ENCODE measurements at regions not wholly inside any gene's neighbourhood (a gene's known extent, or its start where the extent isn't known, plus 50 kb on each side); places are given as distances from the start of the nearest gene placed in this dataset.

DNA sequence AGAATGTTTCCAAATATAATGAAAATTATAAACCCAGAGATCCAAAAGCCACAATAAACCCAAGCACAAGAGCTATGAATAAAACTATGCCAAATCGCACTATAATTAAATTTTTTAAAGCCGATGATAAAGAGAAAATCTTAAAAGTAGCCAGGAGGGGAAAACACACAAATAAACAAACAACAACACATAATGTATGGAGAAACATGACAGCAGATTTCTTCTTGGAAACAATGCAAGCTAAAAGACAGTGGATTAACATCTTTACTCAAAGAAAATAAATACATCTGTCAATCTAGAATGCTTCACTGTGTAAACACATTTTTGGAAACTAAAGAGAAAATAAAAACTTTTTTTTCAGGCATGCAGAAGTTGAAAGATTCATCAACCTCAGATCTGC is 53.0 kb upstream of the SMOX start:
- intact Hi-C loops (cut with DNase I, micrococcal nuclease): no loop called here
- DNase-seq: no peak
- ATAC-seq: no peak

DNA sequence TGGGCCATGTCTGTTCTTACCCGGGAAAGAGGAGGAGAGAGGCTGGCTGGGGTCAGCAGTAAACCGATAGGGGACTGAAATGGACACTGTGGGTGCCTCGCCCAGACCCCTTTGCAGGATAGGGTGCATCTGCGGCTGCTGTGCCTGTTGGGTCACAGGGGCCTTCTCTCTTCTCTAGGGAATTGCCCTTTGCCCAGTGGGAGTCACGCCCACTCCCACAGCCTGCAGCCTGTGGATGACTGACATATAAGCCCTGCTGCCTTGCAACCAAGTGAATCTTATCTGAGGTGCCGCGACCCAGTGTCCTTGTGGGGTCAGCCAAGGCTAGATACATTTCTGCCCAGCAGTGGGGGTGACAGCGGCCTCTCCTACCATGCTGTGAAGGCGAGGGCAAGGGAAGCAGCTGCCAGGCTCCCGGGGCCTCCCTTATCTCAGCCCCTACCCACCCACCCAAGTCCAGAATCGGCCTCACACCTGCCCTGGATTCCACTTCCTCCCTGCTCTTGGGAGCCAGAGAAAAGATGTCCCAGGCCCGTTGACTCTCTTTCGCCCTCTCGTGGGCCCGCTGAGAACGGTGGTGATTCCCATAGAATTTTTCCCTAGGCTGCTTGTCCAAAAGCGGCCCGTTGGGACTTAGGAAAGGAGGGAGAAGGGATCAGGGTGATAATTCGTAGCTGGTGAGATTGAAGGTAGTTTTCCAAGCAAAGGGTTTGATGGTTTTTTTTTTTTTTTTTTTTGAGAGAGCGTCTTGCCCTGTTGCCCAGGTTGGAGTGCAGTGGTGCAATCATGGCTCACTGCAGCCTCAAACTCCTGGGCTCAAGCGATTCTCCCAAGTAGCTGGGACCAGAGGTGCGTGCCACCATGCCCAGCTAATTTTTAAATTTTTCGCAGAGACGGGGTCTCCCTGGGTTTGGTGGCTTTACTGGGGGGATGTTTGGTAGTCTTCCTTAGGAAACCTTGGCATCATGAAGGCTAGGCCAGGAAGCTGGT is 56.8 kb upstream of the SMOX start:
- DNase-seq (peak in 1 of 2 donors; percentile 68), ATAC-seq (peak; percentile 78)
- intact Hi-C loops (cut with DNase I, micrococcal nuclease): no loop called here

DNA sequence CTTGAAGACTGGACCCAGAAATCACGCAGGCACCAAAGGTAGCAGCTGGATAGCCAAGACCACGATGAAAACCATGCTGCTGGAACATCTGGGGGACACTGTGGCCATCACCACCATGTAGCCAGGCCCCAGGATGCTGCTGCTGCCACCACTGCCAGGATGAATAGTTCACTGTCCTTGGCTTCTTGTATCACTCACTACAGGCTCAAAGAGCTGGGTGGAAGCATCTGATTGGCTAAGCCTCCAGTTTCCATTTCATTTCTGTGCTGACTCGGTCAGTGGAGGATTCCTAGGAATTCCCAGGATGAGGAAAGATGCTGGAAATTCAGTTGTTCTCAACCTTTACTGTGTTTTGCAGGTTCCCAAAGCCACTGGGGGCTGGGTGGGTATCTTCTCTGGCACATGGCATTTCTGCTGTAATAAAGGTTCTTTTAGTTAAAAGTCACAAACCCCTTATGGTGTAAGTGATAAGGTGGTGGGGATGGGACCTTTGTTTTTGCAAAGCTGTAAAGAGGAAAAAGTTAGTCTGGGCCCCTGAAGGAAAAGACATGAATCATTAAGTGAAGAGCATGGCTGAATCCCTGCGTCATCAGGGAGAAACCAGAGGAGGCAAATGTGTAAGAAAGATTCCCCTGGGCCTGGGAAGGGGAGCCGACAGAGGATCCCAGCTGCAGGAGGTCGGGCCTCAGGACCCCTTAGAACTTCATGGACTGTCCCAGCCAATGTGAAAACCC is 57.7 kb upstream of the SMOX start:
- DNase-seq: no peak
- intact Hi-C loops (cut with DNase I, micrococcal nuclease): no loop called here
- no peak for ATAC-seq

DNA sequence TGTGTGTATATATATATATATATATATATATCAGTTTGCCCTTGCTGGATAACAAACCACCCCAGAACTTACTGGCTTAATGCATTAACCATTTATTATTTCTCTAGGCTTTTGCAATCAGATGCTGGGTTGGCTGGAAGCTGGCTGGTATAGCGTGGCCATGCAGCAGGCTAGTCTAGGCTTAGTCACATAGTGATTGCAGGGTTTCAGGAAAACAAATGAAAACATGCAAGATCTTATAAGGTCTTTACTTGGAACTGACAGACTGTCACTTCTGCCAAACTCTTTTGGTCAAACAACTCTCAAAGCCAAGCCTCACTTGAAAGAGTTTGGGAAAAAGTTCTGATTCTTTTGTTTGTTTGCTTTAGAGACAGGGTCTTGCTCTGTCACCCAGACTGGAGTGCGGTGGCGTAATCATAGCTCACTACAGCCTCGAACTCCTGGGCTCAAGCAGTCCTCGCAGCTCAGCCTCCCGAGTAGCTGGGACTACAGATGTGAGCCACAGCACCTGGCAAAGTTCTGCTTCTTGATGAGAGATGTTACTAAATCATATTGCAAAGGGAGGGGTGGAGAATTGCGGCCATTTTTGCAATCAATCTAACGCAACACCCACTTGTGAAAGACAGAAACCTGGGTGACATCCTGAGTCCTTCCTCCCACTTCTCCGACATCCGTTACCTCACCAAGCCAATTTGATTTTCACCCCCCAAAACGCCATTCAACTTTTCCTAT is 58.7 kb upstream of the SMOX start:
- intact Hi-C loops (cut with DNase I, micrococcal nuclease): loop anchor here in 1 of 2 donors (10.0 kb wide), 1 partner anchor 205 kb away; the partner anchor contains the start of gene PANK2
- DNase-seq (no peak), ATAC-seq (no peak)

DNA sequence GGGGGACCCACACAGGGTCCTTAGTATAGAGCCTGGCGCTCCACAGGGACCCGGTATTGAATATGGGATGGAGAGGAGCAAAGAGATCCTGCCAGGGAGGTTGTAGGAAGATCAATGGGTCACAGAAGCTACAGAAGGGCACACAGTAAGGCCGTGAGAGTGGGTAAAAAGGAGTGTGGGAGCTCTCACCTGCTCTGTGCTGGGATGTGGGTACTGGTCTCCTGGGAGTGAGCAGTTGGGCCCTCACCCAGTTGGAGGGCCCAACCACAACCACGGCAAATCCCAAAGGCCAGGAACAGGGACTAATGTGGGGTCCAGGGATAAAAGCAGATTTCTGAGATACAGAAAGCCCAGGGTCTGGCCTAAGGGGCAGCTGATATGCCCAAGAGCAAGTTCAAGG is 59.9 kb upstream of the SMOX start:
- ATAC-seq: no peak
- intact Hi-C loops (cut with DNase I, micrococcal nuclease): loop anchor here in 1 of 2 donors (10.0 kb wide), 1 partner anchor 204 kb away; the partner anchor contains the start of gene PANK2
- DNase-seq: no peak

DNA sequence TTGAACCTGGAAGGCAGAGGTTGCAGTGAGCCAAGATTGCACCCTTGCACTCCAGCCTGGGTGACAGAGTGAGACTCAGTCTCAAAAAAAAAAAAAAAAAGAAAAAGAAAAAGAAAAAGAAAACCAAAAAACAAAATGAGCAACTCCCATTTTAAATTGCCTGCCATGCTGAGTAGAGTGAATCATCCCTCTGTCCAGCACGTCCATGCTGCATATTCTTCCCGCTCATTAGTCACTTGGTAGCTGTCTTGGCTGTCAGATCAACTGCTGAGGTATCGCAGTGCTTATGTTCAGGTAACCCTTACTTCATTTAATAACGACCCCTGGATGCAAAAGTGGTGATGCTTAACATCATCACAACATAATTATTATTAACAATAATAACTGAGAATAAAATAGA is 60.7 kb upstream of the SMOX start:
- DNase-seq (no peak), ATAC-seq (no peak)
- intact Hi-C loops (cut with DNase I, micrococcal nuclease): loop anchor here in 1 of 2 donors (10.0 kb wide), 1 partner anchor 203 kb away; the partner anchor contains the start of gene PANK2

DNA sequence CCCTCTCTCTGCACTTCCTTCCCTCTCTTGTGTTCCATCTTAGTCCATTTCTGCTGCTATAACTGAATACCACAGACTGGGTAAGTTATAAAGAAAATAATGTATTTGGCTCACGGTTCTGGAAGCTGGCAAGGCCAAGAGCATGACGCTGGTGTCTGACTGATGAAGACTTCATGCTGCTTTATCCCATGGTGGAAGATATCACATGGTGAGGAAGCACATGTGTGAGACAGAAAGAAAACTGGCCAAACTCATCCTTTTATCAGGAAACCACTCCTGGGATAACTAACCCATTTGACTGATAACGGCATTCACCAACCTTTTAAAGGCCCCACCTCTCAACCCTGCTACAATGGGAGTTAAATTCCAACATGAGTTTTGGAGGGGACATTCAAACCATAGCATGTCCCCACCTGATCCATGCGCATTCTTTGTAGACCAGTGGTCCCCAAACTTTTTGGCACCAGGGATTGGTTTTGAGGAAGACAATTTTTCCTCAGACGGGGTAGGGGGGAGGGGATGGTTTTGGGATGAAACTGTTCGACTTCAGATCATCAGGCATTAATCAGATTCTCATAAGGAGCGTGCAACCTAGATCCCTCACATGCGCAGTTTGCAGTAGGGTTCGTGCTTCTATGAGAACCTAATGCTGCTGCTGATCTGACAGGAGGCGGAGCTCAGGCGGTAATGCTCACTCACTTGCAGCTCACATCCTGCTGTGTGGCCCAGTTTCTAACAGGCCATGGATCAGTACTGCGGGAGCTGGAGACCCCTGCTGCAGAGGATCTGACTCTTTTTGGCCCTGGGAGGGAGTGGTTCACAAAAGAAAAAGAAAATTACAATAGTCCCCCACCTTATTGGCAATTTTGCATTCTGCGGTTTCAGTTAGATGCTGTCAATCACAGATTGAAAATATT is 61.6 kb upstream of the SMOX start:
- ATAC-seq (no peak), DNase-seq (no peak)
- intact Hi-C loops (cut with DNase I, micrococcal nuclease): loop anchor here in 1 of 2 donors (10.0 kb wide), 1 partner anchor 202 kb away; the partner anchor contains the start of gene PANK2

DNA sequence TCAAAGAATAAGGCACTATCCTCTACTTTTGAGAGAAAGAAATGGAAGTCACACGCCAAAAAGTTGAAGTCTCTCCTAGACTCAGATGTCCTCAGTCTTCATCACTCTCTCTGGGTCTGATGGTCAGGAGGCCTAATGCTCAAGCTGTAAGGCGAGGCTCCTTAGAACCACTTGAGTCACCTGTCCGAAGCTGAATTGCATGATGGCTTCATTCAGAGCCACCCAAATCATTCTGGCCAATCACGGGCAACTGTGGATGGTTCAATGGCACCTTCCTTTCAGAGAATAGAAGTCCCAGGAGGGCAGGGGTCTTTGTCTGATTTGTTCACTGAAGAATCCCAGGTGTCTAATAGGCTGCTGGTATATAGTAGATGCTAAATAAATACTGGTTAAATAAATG is 63.9 kb upstream of the SMOX start:
- intact Hi-C loops (cut with DNase I, micrococcal nuclease): loop anchor here in 1 of 2 donors (2.0 to 10.0 kb wide), 2 partner anchors 72 to 200 kb away; partner anchors contain the start of gene PANK2
- DNase-seq (no peak), ATAC-seq (no peak)

- intact Hi-C loops (cut with DNase I, micrococcal nuclease): loop anchor here in 1 of 2 donors (2.0 to 10.0 kb wide), 2 partner anchors 71 to 199 kb away; partner anchors contain the start of gene PANK2
- DNase-seq (no peak), ATAC-seq (no peak)
Observed at GRCh38 chr20:4084096-4084495, 64.5 kb upstream of the SMOX start.

DNA sequence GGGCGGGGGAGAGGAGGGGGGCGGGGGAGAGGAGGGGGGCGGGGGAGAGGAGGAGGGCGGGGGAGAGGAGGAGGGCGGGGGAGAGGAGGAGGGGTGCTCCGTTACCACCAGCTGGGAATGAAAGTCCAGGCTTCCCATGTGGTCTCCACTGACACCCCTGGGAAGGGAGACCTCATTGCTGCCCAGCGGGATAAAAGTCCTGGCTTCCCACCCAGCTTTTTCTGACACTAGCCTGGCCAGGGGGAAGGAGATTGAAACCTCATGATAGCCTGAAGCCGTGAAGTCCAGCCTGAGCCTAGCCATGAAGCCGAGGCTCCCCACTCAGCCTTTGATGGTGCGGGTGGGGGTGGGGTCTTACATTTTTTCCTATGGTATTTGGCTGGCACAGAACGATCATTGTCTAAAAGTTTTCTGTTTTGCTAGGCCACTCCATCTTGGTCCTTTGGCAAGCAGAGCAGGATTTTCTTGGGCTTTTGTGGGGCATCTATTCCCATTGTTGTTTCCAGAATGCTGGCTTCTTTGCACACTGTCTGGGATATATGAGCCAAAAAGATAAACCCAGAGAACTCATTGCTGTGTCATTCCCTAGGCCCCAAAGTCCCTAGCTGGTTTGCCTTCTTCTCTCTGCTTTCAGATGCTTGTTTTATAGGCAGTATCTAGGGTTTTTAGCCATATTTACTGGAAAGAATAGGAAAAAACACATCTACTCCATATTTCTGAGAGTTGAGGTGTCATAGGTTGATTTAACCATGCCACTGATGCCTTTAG is 65.3 kb upstream of the SMOX start:
- intact Hi-C loops (cut with DNase I, micrococcal nuclease): loop anchor here in 1 of 2 donors (10.0 kb wide), 1 partner anchor 198 kb away; the partner anchor contains the start of gene PANK2
- ATAC-seq: no peak
- no peak for DNase-seq

- intact Hi-C loops (cut with DNase I, micrococcal nuclease): loop anchor here in 1 of 2 donors (10.0 kb wide), 1 partner anchor 198 kb away; the partner anchor contains the start of gene PANK2
- ATAC-seq (no peak), DNase-seq (peak; percentile 24 to 60)
Observed at GRCh38 chr20:4082406-4083097, 66.1 kb upstream of the SMOX start.

- ATAC-seq: no peak
- intact Hi-C loops (cut with DNase I, micrococcal nuclease): loop anchor here in 1 of 2 donors (10.0 kb wide), 1 partner anchor 197 kb away; the partner anchor contains the start of gene PANK2
- no peak for DNase-seq
Observed at GRCh38 chr20:4081421-4081820, 66.1 kb upstream of the RNF24 start.

DNA sequence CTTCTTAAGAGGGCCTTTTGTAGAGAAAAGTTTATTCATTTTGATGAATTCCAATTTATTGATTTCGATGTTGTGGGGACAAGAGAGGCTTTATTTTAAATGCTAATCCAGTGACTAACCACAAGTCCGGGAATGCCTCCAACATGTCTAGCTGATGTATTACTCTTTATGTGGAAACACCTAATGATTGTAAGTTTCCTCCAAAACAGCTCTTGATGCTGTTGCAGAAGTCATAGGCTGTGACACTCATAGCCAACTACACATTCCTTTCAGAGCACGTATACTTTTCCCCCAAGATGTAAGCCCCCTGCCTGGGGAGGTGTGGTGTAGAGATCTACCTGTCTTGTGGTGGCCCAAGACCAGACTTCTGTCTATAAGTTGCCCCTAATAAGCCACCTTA is 61.3 kb upstream of the RNF24 start:
- ATAC-seq: no peak
- intact Hi-C loops (cut with DNase I, micrococcal nuclease): no loop called here
- DNase-seq: no peak

GRCh38 chr20:4076033-4076432 is 60.7 kb upstream of the RNF24 start:
- intact Hi-C loops (cut with DNase I, micrococcal nuclease): no loop called here
- DNase-seq (no peak), ATAC-seq (no peak)

DNA sequence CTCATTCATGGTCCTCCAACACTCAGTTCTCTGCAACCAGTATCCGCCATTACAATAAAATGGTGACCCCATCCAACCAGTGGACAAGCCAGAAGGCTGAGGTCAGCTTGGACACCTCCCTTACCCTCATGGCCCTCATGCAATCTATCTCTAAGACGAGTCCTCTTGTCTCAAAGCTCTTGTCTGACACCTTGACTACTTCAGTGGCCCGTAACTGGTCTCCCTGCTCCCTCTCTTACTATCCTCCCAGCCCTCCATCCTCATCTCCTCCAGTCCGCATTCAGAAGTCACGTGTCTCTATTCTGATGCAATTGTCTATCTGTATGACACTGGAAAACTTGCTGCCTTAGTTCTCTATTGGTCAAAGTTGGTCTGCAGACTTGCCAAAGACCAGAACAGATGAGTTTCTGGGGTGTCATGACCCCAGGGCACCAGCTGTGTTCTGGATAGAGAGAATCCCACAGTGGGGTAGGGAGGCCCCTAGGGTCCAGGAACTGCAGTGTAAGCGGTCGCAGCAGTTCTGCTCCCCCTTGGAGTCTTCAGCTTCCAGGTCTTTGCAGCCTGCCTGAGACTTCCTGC is 59.6 kb upstream of the RNF24 start:
- intact Hi-C loops (cut with DNase I, micrococcal nuclease): no loop called here
- ATAC-seq (no peak), DNase-seq (no peak)

Data from left colon (tissue), 2 donors.